ENCODE measurements at regions not wholly inside any gene's neighbourhood (a gene's known extent, or its start where the extent isn't known, plus 50 kb on each side); places are given as distances from the start of the nearest gene placed in this dataset.
A peak's percentile ranks its signal among the peaks of the same experiment; 100 is the strongest.

DNA sequence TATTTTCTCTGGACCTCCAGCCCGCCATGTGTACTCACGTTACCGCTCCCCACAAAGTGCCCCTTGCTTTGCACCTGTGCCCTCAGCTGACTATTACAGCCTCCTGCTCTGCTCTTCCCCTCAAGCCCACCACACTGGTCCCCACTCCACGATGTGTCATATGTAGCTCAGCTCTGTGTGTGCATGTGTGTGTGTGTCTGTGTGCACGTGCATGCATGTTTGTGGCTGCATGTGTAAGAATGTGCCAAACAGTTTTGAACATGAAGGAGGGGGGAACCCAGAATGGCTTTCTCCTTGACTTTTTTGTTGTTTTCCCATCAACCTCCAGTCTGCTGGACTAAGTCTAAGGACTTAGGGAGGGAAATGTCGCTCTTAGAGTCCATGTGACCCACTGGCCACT is 54.8 kb upstream of the BTRC start:
- DNase-seq (ENCODE audit: low read depth): no peak

DNA sequence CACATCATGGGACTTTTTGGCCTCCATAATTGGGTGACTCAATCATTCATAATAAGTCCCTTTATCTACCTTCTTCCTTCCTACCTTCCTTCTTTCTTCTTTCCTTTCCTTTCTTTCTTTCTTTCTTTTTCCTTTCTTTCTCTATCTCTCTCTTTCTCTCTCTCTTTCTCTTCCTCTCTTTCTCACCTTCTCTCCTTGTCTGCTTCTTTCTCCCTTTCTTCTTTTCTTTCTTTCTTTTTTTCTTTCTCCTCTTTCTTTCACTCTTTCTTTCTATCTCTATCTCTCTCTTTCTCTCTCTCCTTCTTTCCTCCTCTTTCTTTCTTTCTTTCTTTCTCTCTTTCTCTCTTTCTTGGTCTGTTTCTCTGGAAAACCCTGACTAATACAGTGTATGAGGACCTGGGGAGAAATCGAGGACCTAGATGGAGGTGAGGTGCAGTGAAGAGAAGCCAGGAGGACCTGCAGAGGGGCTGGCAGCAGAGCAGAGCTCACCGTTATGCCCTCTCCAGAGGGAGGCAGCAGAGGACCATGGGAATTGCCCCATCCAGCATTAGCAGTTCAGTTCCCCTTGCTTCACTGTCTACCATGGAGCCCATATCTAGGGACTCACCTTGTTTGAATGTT is 52.7 kb upstream of the BTRC start:
- DNase-seq (ENCODE audit: low read depth): peak; percentile 18

DNA sequence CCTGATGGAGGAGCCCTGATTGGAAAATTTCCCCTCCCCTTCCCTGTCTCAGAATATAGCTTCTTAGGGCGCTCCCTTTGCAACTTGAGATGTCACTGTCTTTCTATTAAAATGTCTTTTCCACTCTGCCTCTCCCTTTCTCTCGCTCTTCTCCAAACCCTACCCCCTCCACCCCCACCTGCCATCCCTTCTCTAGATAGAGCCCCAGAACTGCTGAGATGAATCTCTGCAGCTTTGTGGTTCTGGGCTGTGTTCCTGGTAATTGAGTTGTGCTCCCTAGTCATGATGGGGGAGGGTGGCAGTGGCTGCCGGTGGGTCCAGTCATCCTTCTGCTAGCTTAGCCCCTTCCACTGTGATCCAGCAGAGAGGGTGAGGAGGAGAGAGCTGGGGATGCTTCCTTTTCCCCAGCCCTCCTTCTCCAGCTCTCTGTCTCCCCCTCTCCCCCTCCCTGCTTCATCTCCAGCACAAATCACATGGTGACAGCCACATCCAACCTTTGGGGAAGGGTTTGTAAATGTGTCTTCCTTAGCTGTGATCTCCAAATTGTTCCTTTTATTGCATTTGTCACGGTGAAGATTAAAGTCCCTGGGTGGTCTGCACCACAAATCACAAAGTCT is 50.8 kb upstream of the BTRC start:
- no peak for DNase-seq (ENCODE audit: low read depth)

All from RPMI7951 (cell line).